WTC11 (cell line): ENCODE measurements at regions not wholly inside any gene's neighbourhood (a gene's known extent, or its start where the extent isn't known, plus 50 kb on each side); places are given as distances from the start of the nearest gene placed in this dataset.

ENCODE experiments used
- FOXJ3 ChIP-seq: sonication (generic); formaldehyde crosslinking; IDR thresholded peaks from 2 replicates; pipeline ENCODE4 v1.9.0; 2021; ENCODE audit warnings: missing genetic modification reagents, mild to moderate bottlenecking, borderline replicate concordance
- KAT7 ChIP-seq: sonication (generic); formaldehyde crosslinking; IDR thresholded peaks from 2 replicates; pipeline ENCODE4 v1.8.1; 2023; ENCODE audit warnings: missing genetic modification reagents, mild to moderate bottlenecking, borderline replicate concordance
- TCF7 ChIP-seq: sonication (generic); formaldehyde crosslinking; IDR thresholded peaks from 2 replicates; pipeline ENCODE4 v1.8.0; 2022; ENCODE audit warnings: mild to moderate bottlenecking, low read depth, missing genetic modification reagents, moderate library complexity
- TP53 ChIP-seq: sonication (generic); formaldehyde crosslinking; IDR thresholded peaks from 2 replicates; pipeline ENCODE4 v1.8.1; 2023; ENCODE audit warnings: mild to moderate bottlenecking, missing genetic modification reagents
- ZNF416 ChIP-seq: fragments of 250-450 bp; sonication (Bioruptor Pico); IDR thresholded peaks from 2 replicates; pipeline ENCODE4 v1.9.0; 2021; ENCODE audit warnings: mild to moderate bottlenecking, inconsistent platforms
- TF ChIP-seq, protein P1 (sequence below): fragments of 200-600 bp; IDR thresholded peaks from 2 replicates; pipeline ENCODE4 v1.8.0; 2022; ENCODE audit warnings: antibody characterized with exemption
- TF ChIP-seq, protein P2 (sequence below): sonication (generic); formaldehyde crosslinking; IDR thresholded peaks from 2 replicates; pipeline ENCODE4 v1.8.0; 2022; ENCODE audit warnings: mild to moderate bottlenecking, missing genetic modification reagents
- TF ChIP-seq, protein P3 (sequence below): sonication (generic); formaldehyde crosslinking; IDR thresholded peaks from 2 replicates; pipeline ENCODE4 v1.8.0; 2022; ENCODE audit warnings: mild to moderate bottlenecking, missing genetic modification reagents
- TF ChIP-seq, protein P4 (sequence below): fragments of 250-450 bp; sonication (Bioruptor Pico); conservative IDR thresholded peaks from 2 replicates; pipeline ENCODE4 v1.9.0; 2021; ENCODE audit warnings: mild to moderate bottlenecking
- TF ChIP-seq, protein P5 (sequence below): sonication (generic); formaldehyde crosslinking; IDR thresholded peaks from 2 replicates; pipeline ENCODE4 v1.8.1; 2022; ENCODE audit warnings: low read depth, missing genetic modification reagents, borderline replicate concordance
- TF ChIP-seq, protein P6 (sequence below): sonication (generic); formaldehyde crosslinking; IDR thresholded peaks from 2 replicates; pipeline ENCODE4 v1.8.1; 2023; ENCODE audit warnings: mild to moderate bottlenecking, missing genetic modification reagents

DNA sequence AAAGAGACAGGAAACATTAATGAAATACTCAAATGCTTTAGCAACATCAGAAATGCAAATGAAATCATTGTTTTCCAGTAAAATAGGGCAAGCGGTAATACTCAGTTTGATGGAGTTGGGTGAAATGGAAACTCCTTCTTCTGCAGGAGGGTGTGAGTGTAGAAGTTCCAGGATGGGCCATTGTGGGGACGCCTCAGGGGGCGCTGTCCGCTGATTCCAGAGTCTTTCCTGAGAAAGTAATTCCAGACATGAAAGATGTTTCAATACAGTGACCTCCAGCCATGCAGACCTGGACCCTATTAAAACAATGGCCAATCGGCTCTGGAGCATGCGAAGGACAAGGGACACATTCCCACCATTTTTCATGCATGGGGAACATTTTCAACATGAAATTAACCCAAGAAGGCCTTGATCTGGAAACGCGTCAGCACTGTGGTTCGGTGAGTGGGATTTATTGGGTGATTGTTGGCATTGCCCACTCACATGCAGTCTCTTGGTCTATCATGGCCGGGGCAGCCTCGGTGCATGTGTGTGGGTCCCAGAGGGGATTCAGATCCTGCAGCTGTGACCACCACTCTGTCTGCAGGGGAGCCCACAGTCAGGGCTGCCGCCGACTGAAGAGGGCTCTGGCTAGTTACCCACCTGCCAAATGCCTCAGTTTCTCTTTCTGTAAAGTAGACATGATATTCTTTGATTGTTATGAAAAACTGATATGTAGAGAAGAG is 132.6 kb upstream of the IRX4 start:
- TF ChIP-seq, protein P1, sequence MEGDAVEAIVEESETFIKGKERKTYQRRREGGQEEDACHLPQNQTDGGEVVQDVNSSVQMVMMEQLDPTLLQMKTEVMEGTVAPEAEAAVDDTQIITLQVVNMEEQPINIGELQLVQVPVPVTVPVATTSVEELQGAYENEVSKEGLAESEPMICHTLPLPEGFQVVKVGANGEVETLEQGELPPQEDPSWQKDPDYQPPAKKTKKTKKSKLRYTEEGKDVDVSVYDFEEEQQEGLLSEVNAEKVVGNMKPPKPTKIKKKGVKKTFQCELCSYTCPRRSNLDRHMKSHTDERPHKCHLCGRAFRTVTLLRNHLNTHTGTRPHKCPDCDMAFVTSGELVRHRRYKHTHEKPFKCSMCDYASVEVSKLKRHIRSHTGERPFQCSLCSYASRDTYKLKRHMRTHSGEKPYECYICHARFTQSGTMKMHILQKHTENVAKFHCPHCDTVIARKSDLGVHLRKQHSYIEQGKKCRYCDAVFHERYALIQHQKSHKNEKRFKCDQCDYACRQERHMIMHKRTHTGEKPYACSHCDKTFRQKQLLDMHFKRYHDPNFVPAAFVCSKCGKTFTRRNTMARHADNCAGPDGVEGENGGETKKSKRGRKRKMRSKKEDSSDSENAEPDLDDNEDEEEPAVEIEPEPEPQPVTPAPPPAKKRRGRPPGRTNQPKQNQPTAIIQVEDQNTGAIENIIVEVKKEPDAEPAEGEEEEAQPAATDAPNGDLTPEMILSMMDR = peak; percentile 25; the same call in 1 of the 2 replicates
- TF ChIP-seq TCF7 (CRISPR knock-in tag) (no peak), TP53 (CRISPR knock-in tag) (no peak), KAT7 (no peak), ZNF416 (CRISPR knock-in tag) (no peak), FOXJ3 (CRISPR knock-in tag) (no peak)
- TF ChIP-seq, protein P2, sequence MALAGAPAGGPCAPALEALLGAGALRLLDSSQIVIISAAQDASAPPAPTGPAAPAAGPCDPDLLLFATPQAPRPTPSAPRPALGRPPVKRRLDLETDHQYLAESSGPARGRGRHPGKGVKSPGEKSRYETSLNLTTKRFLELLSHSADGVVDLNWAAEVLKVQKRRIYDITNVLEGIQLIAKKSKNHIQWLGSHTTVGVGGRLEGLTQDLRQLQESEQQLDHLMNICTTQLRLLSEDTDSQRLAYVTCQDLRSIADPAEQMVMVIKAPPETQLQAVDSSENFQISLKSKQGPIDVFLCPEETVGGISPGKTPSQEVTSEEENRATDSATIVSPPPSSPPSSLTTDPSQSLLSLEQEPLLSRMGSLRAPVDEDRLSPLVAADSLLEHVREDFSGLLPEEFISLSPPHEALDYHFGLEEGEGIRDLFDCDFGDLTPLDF = no peak
- TF ChIP-seq, protein P3, sequence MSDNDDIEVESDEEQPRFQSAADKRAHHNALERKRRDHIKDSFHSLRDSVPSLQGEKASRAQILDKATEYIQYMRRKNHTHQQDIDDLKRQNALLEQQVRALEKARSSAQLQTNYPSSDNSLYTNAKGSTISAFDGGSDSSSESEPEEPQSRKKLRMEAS (CRISPR knock-in tag) = no peak
- TF ChIP-seq, protein P4, sequence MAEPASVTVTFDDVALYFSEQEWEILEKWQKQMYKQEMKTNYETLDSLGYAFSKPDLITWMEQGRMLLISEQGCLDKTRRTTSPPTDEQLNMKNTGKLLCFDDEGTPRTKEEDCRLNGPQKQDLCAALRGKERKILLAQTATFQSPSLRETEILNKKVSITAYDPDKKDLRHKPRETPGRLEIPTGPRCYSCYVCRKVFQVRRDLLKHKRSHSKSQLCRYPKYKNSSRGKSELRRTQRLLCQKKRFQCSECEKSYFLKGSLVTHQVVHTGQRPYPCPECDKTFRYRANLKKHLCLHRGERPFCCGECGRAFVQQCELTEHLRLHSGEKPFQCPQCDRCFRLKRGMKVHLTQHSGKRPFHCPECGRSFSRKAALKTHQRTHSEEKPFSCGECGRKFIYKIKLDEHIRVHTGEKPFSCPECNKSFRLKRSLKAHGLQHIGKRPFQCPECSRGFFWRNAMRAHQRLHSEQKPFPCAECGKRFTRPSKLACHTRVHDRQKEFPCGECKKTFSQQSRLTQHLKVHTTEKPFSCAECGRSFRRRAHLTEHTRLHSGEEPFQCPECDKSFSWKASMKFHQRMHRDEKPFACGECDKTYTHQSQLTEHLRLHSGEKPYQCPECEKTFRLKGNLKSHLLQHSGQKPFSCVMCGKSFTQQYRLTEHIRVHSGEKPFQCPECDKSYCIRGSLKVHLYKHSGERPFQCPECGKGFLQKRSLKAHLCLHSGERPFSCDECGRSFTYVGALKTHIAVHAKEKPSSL (CRISPR knock-in tag) = no peak
- TF ChIP-seq, protein P5, sequence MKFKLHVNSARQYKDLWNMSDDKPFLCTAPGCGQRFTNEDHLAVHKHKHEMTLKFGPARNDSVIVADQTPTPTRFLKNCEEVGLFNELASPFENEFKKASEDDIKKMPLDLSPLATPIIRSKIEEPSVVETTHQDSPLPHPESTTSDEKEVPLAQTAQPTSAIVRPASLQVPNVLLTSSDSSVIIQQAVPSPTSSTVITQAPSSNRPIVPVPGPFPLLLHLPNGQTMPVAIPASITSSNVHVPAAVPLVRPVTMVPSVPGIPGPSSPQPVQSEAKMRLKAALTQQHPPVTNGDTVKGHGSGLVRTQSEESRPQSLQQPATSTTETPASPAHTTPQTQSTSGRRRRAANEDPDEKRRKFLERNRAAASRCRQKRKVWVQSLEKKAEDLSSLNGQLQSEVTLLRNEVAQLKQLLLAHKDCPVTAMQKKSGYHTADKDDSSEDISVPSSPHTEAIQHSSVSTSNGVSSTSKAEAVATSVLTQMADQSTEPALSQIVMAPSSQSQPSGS (CRISPR knock-in tag) = no peak
- TF ChIP-seq, protein P6, sequence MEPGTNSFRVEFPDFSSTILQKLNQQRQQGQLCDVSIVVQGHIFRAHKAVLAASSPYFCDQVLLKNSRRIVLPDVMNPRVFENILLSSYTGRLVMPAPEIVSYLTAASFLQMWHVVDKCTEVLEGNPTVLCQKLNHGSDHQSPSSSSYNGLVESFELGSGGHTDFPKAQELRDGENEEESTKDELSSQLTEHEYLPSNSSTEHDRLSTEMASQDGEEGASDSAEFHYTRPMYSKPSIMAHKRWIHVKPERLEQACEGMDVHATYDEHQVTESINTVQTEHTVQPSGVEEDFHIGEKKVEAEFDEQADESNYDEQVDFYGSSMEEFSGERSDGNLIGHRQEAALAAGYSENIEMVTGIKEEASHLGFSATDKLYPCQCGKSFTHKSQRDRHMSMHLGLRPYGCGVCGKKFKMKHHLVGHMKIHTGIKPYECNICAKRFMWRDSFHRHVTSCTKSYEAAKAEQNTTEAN (CRISPR knock-in tag) = no peak
